ENCODE measurements at regions not wholly inside any gene's neighbourhood (a gene's known extent, or its start where the extent isn't known, plus 50 kb on each side); places are given as distances from the start of the nearest gene placed in this dataset.

DNA sequence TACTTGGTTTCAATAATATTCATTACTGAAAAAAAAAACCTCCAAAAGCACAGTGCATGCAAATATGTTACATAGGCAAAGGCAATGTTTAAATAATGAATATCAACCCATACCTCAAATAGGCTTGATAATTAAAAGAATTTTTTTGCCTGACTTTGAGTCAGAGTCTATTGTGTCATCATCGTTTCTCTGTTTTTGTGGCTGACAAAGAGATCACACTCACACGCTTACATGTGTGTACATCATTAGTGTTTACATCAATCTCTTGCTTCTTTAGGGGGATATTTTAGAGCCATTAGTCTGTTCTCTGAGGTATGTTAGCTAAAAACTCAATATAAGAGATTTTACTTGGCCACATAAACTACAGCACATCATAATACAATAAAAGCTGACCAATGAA lies 150.3 kb upstream of the MMADHC start:
- TF ChIP-seq, protein P1, sequence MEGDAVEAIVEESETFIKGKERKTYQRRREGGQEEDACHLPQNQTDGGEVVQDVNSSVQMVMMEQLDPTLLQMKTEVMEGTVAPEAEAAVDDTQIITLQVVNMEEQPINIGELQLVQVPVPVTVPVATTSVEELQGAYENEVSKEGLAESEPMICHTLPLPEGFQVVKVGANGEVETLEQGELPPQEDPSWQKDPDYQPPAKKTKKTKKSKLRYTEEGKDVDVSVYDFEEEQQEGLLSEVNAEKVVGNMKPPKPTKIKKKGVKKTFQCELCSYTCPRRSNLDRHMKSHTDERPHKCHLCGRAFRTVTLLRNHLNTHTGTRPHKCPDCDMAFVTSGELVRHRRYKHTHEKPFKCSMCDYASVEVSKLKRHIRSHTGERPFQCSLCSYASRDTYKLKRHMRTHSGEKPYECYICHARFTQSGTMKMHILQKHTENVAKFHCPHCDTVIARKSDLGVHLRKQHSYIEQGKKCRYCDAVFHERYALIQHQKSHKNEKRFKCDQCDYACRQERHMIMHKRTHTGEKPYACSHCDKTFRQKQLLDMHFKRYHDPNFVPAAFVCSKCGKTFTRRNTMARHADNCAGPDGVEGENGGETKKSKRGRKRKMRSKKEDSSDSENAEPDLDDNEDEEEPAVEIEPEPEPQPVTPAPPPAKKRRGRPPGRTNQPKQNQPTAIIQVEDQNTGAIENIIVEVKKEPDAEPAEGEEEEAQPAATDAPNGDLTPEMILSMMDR (conservative IDR thresholded peaks at IDR 0.05): no peak
- no peak for TF ChIP-seq EZH2 (IDR thresholded peaks at IDR 0.05; ENCODE audit: low read depth)

Data from PC-9 (cell line).